Testis (tissue), 2 donors: ENCODE measurements at regions not wholly inside any gene's neighbourhood (a gene's known extent, or its start where the extent isn't known, plus 50 kb on each side); places are given as distances from the start of the nearest gene placed in this dataset.

Experiments used
- DNase-seq: peaks from one replicate; pipeline ENCODE4 v3.0.0-alpha.2; 2019
- H3K27ac ChIP-seq, 2 donors: fragments of 200-600 bp; sonication (generic); one replicate each; pipeline ENCODE4 v1.5.1; 2019
- H3K27me3 ChIP-seq: fragments of 200-600 bp; sonication (generic); one replicate; pipeline ENCODE4 v1.5.1; 2019
- H3K36me3 ChIP-seq: fragments of 200-600 bp; sonication (generic); one replicate; pipeline ENCODE4 v1.5.1; 2017; ENCODE audit warnings: low read depth; ENCODE audit errors: missing control alignments
- H3K4me1 ChIP-seq: fragments of 200-600 bp; sonication (generic); one replicate; pipeline ENCODE4 v1.5.1; 2019
- H3K4me3 ChIP-seq, 2 donors: fragments of 200-600 bp; sonication (generic); one replicate each; pipeline ENCODE4 v1.5.1; 2017 to 2019
- H3K9me3 ChIP-seq: fragments of 200-600 bp; sonication (generic); one replicate; pipeline ENCODE4 v1.5.1; 2017
- CTCF ChIP-seq, 3 experiments: fragments of 450-650 bp in 2 of 3; fragments of 200-600 bp in 1 of 3; sonication (generic) in 1 of 3; IDR thresholded peaks; one replicate each; pipeline ENCODE4 v1.5.1; 2016 to 2019; ENCODE audit warnings: antibody characterized with exemption in 3 of 3, mild to moderate bottlenecking in 2 of 3, moderate library complexity in 1 of 3
- POLR2A ChIP-seq: fragments of 450-650 bp; IDR thresholded peaks from one replicate; pipeline ENCODE4 v1.6.1; 2017; ENCODE audit warnings: antibody characterized with exemption, mild to moderate bottlenecking, moderate library complexity
- WGBS, 2 donors: methylation state at CpG; one replicate each; pipeline ENCODE4 v1.1.5; 2018; 5-methylcytosine and 5-hydroxymethylcytosine counted together
- intact Hi-C: fragments of 100-400 bp; cut with DNase I; formaldehyde crosslinking; loops from one replicate; pipeline ENCODE4 v1.15.1; 2023; ENCODE audit warnings: low total_unique reads

- H3K36me3 ChIP-seq: no peaks in the 10 kb centered on the region
- no peak overlapping the region for H3K4me3 ChIP-seq
- intact Hi-C loops: no loop called here
- no peak for TF ChIP-seq CTCF (IDR thresholded peaks at IDR 0.05)
- 72 to 82% methylated on average over 4 of the region's 4 CpGs for WGBS, 2 donors
- no peak for DNase-seq
- H3K27me3 ChIP-seq: no peaks in the 10 kb centered on the region
- H3K4me1 ChIP-seq: peaks cover 14% of the 10 kb centered on the region
- no peak overlapping the region for H3K27ac ChIP-seq
- no peaks in the 10 kb centered on the region for H3K9me3 ChIP-seq
Measured at GRCh38 chr6:53433261-53433950, 84.7 kb upstream of the ELOVL5 start.

- Histone ChIP-seq H3K27me3 (no peaks in the 10 kb centered on the region), H3K4me3 (no peak overlapping the region), H3K4me1 (peaks cover 8% of the 10 kb centered on the region), H3K9me3 (no peaks in the 10 kb centered on the region), H3K36me3 (no peaks in the 10 kb centered on the region), H3K27ac (no peak overlapping the region)
- intact Hi-C loops: no loop called here
- no peak for TF ChIP-seq CTCF (IDR thresholded peaks at IDR 0.05)
- TF ChIP-seq POLR2A: no peak
- DNase-seq: no peak
- WGBS, 2 donors: 72 to 76% methylated on average over 8 of the region's 8 CpGs
Measured at GRCh38 chr6:53432318-53433161, 83.8 kb upstream of the ELOVL5 start.

- H3K36me3 ChIP-seq: no peaks in the 10 kb centered on the region
- 90 to 92% methylated on average over 4 of the region's 4 CpGs for WGBS, 2 donors
- no peak for DNase-seq
- H3K27ac ChIP-seq: no peak overlapping the region
- H3K27me3 ChIP-seq: no peaks in the 10 kb centered on the region
- TF ChIP-seq POLR2A (no peak), CTCF (IDR thresholded peaks at IDR 0.05) (no peak)
- no peak overlapping the region for H3K4me3 ChIP-seq
- no peaks in the 10 kb centered on the region for H3K9me3 ChIP-seq
- intact Hi-C loops: no loop called here
- H3K4me1 ChIP-seq: peaks cover 2% of the 10 kb centered on the region
Measured at GRCh38 chr6:53431704-53432103, 83.0 kb upstream of the ELOVL5 start.

- TF ChIP-seq CTCF (IDR thresholded peaks at IDR 0.05) (no peak), POLR2A (no peak)
- intact Hi-C loops: no loop called here
Measured at GRCh38 chr6:53429401-53429800, 80.7 kb upstream of the ELOVL5 start.

More at GRCh38 chr6:53429401-53429800, 80.7 kb upstream of the ELOVL5 start:
- no peaks in the 10 kb centered on the region for H3K27me3 ChIP-seq
- H3K4me1 ChIP-seq: no peaks in the 10 kb centered on the region
- no peaks in the 10 kb centered on the region for H3K36me3 ChIP-seq
- H3K4me3 ChIP-seq: no peak overlapping the region
- H3K9me3 ChIP-seq: no peaks in the 10 kb centered on the region
- H3K27ac ChIP-seq: no peak overlapping the region
- no peak for DNase-seq
